KMS-11 (cell line): ENCODE measurements at regions not wholly inside any gene's neighbourhood (a gene's known extent, or its start where the extent isn't known, plus 50 kb on each side); places are given as distances from the start of the nearest gene placed in this dataset.

ENCODE experiments used
- H2AFZ ChIP-seq: fragments of 200-600 bp; sonication (generic); 2 replicates; pipeline ENCODE4 v1.6.1; 2016; ENCODE audit warnings: antibody characterized with exemption, mixed run types, low read depth
- H3K27ac ChIP-seq: fragments of 200-600 bp; sonication (generic); 2 replicates; pipeline ENCODE4 v1.6.1; 2016; ENCODE audit warnings: mild to moderate bottlenecking, mixed run types
- H3K27me3 ChIP-seq: fragments of 200-600 bp; sonication (generic); 2 replicates; pipeline ENCODE4 v1.6.1; 2017; ENCODE audit warnings: mild to moderate bottlenecking, low read depth, mixed run types, moderate library complexity; ENCODE audit not compliant: insufficient read depth
- H3K36me3 ChIP-seq: fragments of 200-600 bp; sonication (generic); 2 replicates; pipeline ENCODE4 v1.6.1; 2017; ENCODE audit warnings: mild to moderate bottlenecking, mixed run types; ENCODE audit not compliant: insufficient read depth
- H3K4me1 ChIP-seq: fragments of 200-600 bp; sonication (generic); 2 replicates; pipeline ENCODE4 v1.6.1; 2016; ENCODE audit warnings: mild to moderate bottlenecking, low read depth, mixed run types; ENCODE audit not compliant: poor library complexity, severe bottlenecking
- H3K4me2 ChIP-seq: fragments of 200-600 bp; sonication (generic); 2 replicates; pipeline ENCODE4 v1.7.0; 2016; ENCODE audit warnings: mild to moderate bottlenecking, mixed run types
- H3K4me3 ChIP-seq: fragments of 200-600 bp; sonication (generic); IDR thresholded peaks from 2 replicates; pipeline ENCODE4 v1.6.1; 2017; ENCODE audit warnings: low read depth, low read length, mixed read lengths; ENCODE audit not compliant: insufficient read depth
- H3K79me2 ChIP-seq: fragments of 200-600 bp; sonication (generic); 2 replicates; pipeline ENCODE4 v1.6.1; 2016; ENCODE audit warnings: low read depth, mixed run types; ENCODE audit not compliant: insufficient read depth
- H3K9ac ChIP-seq: fragments of 200-600 bp; sonication (generic); 2 replicates; pipeline ENCODE4 v1.6.1; 2016; ENCODE audit warnings: mild to moderate bottlenecking, mixed run types
- H4K20me1 ChIP-seq: fragments of 200-600 bp; sonication (generic); 2 replicates; pipeline ENCODE4 v1.6.1; 2016; ENCODE audit warnings: mild to moderate bottlenecking, mixed run types; ENCODE audit not compliant: insufficient read depth
- TF ChIP-seq, protein P1 (sequence below): fragments of 200-600 bp; sonication (generic); conservative IDR thresholded peaks from 2 replicates; pipeline ENCODE4 v1.6.1; 2017; ENCODE audit warnings: low read depth, mild to moderate bottlenecking, antibody characterized with exemption, low read length, moderate library complexity, mixed read lengths

DNA sequence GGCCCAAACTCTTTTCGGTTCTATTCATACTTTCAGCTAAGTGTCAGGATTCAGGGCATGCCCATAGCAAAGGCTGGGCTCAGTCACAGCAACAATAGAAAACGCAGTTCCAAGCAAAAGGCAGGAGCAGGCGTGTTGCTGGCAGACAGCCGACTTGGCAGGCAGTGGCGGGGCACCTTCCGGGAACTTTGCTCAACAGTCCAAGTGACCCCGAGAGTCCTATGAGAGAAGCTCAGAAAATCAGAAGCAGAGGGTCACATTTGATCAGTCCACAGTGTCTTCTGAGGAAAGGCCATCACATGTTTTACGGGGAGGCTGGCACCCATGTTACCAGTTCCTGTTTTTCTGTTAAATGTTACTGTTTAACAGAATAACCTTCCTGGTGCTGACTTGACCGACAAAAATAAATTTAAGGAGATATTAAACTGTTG, 115.0 kb downstream of the DACT1 start:
- Histone ChIP-seq H3K27ac (no peak overlapping the region), H2AFZ (no peak overlapping the region)

DNA sequence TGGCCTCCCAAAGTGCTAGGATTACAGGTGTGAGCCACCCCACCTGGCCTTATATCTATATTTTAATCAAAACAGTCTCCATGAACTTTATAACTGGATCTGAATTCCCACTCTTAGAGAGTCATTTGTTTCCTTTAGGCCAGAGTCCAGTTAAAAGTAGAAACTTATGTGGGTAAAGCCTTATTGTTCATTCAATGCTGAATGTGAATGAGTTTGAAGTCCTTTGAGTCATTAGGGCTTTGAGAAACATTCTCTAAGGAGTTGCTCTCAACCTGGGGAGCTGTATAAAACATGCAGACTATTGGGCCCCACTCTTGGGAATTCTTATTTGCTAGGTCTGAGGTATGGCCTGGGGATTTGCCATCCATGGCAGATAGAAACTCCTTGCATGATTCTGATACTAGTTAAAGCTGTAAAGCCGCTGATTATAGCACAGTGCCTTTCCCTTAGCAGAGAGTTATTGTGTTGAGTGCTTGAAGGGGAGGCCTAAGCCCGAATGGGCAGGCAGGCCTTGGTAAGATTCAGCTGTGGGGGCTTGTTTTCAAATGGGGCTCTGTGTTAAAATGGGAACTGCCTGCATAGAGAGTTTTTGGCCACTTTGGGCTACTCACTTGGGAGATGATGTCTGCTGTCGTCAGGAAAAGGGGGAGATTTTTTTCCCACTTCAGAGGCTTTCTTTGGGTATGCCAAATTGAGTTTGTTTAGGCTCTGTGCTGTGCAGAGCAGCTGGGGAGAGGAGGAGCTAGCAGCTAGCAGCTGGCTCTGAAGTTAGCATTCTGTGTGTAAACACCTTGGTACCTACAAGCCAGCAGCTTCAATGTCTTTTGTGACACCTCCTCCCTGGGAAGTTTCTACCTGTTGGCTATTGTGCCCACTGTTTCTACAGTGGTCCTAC, 117.5 kb downstream of the DACT1 start:
- no peaks in the 10 kb centered on the region for H3K36me3 ChIP-seq
- no peak overlapping the region for H3K9ac ChIP-seq
- H4K20me1 ChIP-seq, result no peaks in the 10 kb centered on the region
- no peaks in the 10 kb centered on the region for H3K79me2 ChIP-seq
- no peaks in the 10 kb centered on the region for H3K27me3 ChIP-seq
- H3K4me1 ChIP-seq, result no peaks in the 10 kb centered on the region
- TF ChIP-seq, protein P1, sequence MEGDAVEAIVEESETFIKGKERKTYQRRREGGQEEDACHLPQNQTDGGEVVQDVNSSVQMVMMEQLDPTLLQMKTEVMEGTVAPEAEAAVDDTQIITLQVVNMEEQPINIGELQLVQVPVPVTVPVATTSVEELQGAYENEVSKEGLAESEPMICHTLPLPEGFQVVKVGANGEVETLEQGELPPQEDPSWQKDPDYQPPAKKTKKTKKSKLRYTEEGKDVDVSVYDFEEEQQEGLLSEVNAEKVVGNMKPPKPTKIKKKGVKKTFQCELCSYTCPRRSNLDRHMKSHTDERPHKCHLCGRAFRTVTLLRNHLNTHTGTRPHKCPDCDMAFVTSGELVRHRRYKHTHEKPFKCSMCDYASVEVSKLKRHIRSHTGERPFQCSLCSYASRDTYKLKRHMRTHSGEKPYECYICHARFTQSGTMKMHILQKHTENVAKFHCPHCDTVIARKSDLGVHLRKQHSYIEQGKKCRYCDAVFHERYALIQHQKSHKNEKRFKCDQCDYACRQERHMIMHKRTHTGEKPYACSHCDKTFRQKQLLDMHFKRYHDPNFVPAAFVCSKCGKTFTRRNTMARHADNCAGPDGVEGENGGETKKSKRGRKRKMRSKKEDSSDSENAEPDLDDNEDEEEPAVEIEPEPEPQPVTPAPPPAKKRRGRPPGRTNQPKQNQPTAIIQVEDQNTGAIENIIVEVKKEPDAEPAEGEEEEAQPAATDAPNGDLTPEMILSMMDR, result no peak
- H3K4me3 ChIP-seq, result no peak overlapping the region
- no peak overlapping the region for H2AFZ ChIP-seq
- H3K4me2 ChIP-seq, result no peak overlapping the region
- H3K27ac ChIP-seq, result no peak overlapping the region

More for the DNA sequence above, 115.0 kb downstream of the DACT1 start:
- Histone ChIP-seq H3K9ac (no peak overlapping the region), H3K4me1 (peaks cover 15% of the 10 kb centered on the region), H3K36me3 (no peaks in the 10 kb centered on the region), H3K27me3 (no peaks in the 10 kb centered on the region), H3K79me2 (no peaks in the 10 kb centered on the region), H3K4me2 (no peak overlapping the region), H4K20me1 (no peaks in the 10 kb centered on the region), H3K4me3 (no peak overlapping the region)
- TF ChIP-seq, protein P1, result no peak

DNA sequence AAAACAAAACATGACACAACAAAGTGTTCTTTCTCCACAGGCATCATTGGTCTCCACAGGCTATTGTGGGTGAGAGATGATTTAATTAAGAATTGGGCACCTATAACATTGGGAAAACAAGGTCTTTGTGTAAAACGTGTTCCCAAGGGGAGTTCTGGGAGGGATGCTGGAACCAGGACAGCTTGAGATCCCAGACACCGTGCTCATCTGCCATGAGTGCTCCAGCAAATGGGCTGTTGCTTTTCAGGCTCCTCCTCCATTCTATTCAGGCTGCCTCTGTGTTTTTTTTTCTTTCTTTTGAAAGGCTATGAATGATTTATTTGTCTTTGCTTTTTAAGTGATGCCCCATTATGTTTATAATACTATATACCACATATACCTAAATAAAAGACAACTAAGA, 122.4 kb downstream of the DACT1 start:
- no peak overlapping the region for H3K9ac ChIP-seq
- no peaks in the 10 kb centered on the region for H4K20me1 ChIP-seq
- no peak overlapping the region for H3K27ac ChIP-seq
- no peak overlapping the region for H3K4me2 ChIP-seq
- H2AFZ ChIP-seq, result no peak overlapping the region
- H3K27me3 ChIP-seq, result no peaks in the 10 kb centered on the region
- TF ChIP-seq, protein P1, result no peak
- H3K36me3 ChIP-seq, result no peaks in the 10 kb centered on the region
- no peak overlapping the region for H3K4me3 ChIP-seq
- no peaks in the 10 kb centered on the region for H3K79me2 ChIP-seq
- H3K4me1 ChIP-seq, result no peaks in the 10 kb centered on the region

DNA sequence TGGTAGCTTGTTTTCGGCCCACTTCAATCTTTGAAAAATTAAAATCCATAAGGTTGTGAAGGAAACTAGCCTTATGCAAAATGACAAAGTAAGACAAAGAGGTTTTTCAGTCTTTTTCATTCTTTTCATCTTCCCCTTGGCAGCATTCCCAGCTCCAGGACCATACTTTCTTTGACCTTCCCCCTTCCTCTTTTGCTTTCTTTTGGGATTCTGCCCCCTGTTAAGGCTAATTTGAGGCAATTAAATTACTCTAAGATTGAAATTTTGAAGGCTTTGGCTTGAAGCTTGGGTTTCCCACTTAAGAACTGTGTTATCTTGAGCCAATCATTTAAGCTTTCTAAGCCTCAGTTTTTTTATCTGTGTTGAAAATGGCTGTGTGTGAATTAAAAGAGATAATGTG, 124.9 kb downstream of the DACT1 start:
- no peak overlapping the region for H3K4me2 ChIP-seq
- no peaks in the 10 kb centered on the region for H4K20me1 ChIP-seq
- no peak overlapping the region for H3K27ac ChIP-seq
- no peak overlapping the region for H3K4me3 ChIP-seq
- TF ChIP-seq, protein P1, result no peak
- no peak overlapping the region for H2AFZ ChIP-seq
- no peaks in the 10 kb centered on the region for H3K27me3 ChIP-seq
- H3K36me3 ChIP-seq, result no peaks in the 10 kb centered on the region
- no peak overlapping the region for H3K9ac ChIP-seq
- no peaks in the 10 kb centered on the region for H3K79me2 ChIP-seq
- H3K4me1 ChIP-seq, result no peaks in the 10 kb centered on the region
